ENCODE measurements at regions not wholly inside any gene's neighbourhood (a gene's known extent, or its start where the extent isn't known, plus 50 kb on each side); places are given as distances from the start of the nearest gene placed in this dataset.

GRCh38 chrX:13115146-13115855 is 70.9 kb upstream of the FAM9C start:
- Histone ChIP-seq H4K20me1 (ENCODE audit: insufficient read depth, low read length) (no peaks in the 10 kb centered on the region), H3K36me3 (ENCODE audit: control insufficient read depth, insufficient read depth, low read length) (no peaks in the 10 kb centered on the region), H3K14ac (replicated peaks; ENCODE audit: low read depth, low read length) (no peak overlapping the region), H3K18ac (ENCODE audit: low read depth, low read length) (no peak overlapping the region; the same call in 1 of the 2 replicates), H3K27ac (ENCODE audit: insufficient read depth, low read length) (no peak overlapping the region), H2BK20ac (ENCODE audit: low read depth, low read length) (no peak overlapping the region), H2BK120ac (ENCODE audit: low read depth, low read length) (peak overlapping the region; percentile 16; the same call in 1 of the 2 replicates), H3K4me3 (ENCODE audit: insufficient read depth, low read depth, low read length) (no peak overlapping the region), H3K9me3 (ENCODE audit: control insufficient read depth, insufficient read depth, low read length) (no peaks in the 10 kb centered on the region), H3K23ac (ENCODE audit: low read depth, low read length) (no peak overlapping the region), H2BK5ac (ENCODE audit: low read depth, low read length, poor library complexity, severe bottlenecking) (no peak overlapping the region), H3K27me3 (ENCODE audit: control insufficient read depth, insufficient read depth, low read length) (no peaks in the 10 kb centered on the region), H3K9me1 (ENCODE audit: insufficient read depth, low read length) (no peaks in the 10 kb centered on the region), H4K91ac (ENCODE audit: insufficient read depth, low read depth, low read length) (peak overlapping the region; percentile 5; the same call in 1 of the 2 replicates), H3K4me1 (ENCODE audit: control insufficient read depth, insufficient read depth, low read length) (peaks cover 3% of the 10 kb centered on the region; the same call in 1 of the 2 replicates), H2BK15ac (ENCODE audit: low read depth, low read length) (no peak overlapping the region), H3K56ac (ENCODE audit: extremely low read depth, insufficient read depth, low read length) (no peak overlapping the region), H4K5ac (ENCODE audit: low read depth, low read length) (no peak overlapping the region; the same call in 1 of the 2 replicates), H3K9ac (ENCODE audit: low read depth, low read length) (no peak overlapping the region), H3K79me1 (ENCODE audit: low read depth in 1 of 2, low read length in 2 of 2) (no peaks in the 10 kb centered on the region), H3K4ac (ENCODE audit: low read depth, low read length) (no peak overlapping the region), H2AK5ac (ENCODE audit: low read depth, low read length) (no peak overlapping the region), H2AFZ (replicated peaks; ENCODE audit: low read length, poor library complexity) (no peak overlapping the region), H4K8ac (ENCODE audit: low read depth in 2 of 2, low read length in 2 of 2) (no peak overlapping the region), H2AK9ac (replicated peaks; ENCODE audit: low read depth, low read length, poor library complexity) (no peak overlapping the region), H3K4me2 (ENCODE audit: low read depth, low read length) (no peak overlapping the region)
- CTCF ChIA-PET = no interaction called here
- intact Hi-C loops (cut with micrococcal nuclease) = no loop called here
- BruUV-seq (replicated peaks) = no TSS peak
- ATAC-seq (ENCODE audit: low read depth) = no peak
- in situ Hi-C loops (cut with MboI; ENCODE audit: low sequenced_read_pairs) = loop anchor here (25.0 kb wide), 1 partner anchor 372 kb away; no protein-coding TSS in a partner anchor
- dilution Hi-C loops (cut with HindIII; ENCODE audit: low sequenced_read_pairs, unreplicated experiment) = no loop called here
- POLR2A ChIA-PET (ENCODE audit: unreplicated experiment) = no interaction called here
- TF ChIP-seq ELK1 (IDR thresholded peaks at IDR 0.05; ENCODE audit: borderline replicate concordance, low read depth, low read length) = no peak
- no peak for TF ChIP-seq FOS (IDR thresholded peaks at IDR 0.05; ENCODE audit: low read depth, low read length)
- TF ChIP-seq MXI1 (IDR thresholded peaks at IDR 0.05; ENCODE audit: borderline replicate concordance, low read depth, low read length) = no peak
- no peak for TF ChIP-seq POLR2A (IDR thresholded peaks at IDR 0.05; ENCODE audit: low read depth, low read length)
- no peak for TF ChIP-seq RAD21 (IDR thresholded peaks at IDR 0.05; ENCODE audit: low read length)
- no peak for TF ChIP-seq MAFK (IDR thresholded peaks at IDR 0.05; ENCODE audit: low read depth, low read length)
- DNase-seq = no peak
- WGBS, 2 experiments (ENCODE audit: extremely low coverage in 2 of 2, insufficient read length in 1 of 2) = no CpG with 5 or more reads among the region's 3 CpGs
